IMR-90 (cell line): ENCODE measurements at regions not wholly inside any gene's neighbourhood (a gene's known extent, or its start where the extent isn't known, plus 50 kb on each side); places are given as distances from the start of the nearest gene placed in this dataset.

Source experiments
- ATAC-seq: fragments of 200-7000 bp; cut with Tn5 transposase; 2 replicates; pipeline ENCODE4 v1.9.1; 2020; ENCODE audit warnings: low read depth, mild to moderate bottlenecking, moderate library complexity
- BruUV-seq: library from RNA; stranded (reverse); fragments of 400-500 nt; replicated peaks from 2 replicates; lab custom pipeline; 2021; lab: Mats Ljungman, UMichigan
- CTCF ChIA-PET: fragments of 300-600 bp; formaldehyde crosslinking; extraction: SDS; loops from one replicate; lab custom pipeline; 2021; ENCODE audit warnings: antibody characterized with exemption; lab: Yijun Ruan, JAX
- POLR2A ChIA-PET: fragments of 300-600 bp; sonication (Branson Sonifier 250); formaldehyde crosslinking; loops from one replicate; lab custom pipeline; 2022; ENCODE audit warnings: antibody characterized with exemption; ENCODE audit not compliant: unreplicated experiment; lab: Charles Lee
- DNase-seq: peaks from one replicate; pipeline ENCODE4 v3.0.0; 2013
- H2AFZ ChIP-seq: replicated peaks from 2 replicates; pipeline ENCODE3; 2013; ENCODE audit warnings: low read length, mild to moderate bottlenecking; ENCODE audit not compliant: poor library complexity
- H2AK5ac ChIP-seq: 2 replicates; pipeline ENCODE4 v1.6.1; 2013; ENCODE audit warnings: low read depth, low read length, inconsistent platforms
- H2AK9ac ChIP-seq: replicated peaks from 2 replicates; pipeline ENCODE3; 2013; ENCODE audit warnings: mild to moderate bottlenecking, low read depth, low read length, moderate library complexity; ENCODE audit not compliant: poor library complexity
- H2BK120ac ChIP-seq: 2 replicates; pipeline ENCODE4 v1.6.1; 2013; ENCODE audit warnings: low read depth, low read length, inconsistent platforms
- H2BK15ac ChIP-seq: 3 replicates; pipeline ENCODE4 v1.6.1; 2013; ENCODE audit warnings: low read depth, low read length, inconsistent platforms
- H2BK20ac ChIP-seq: 2 replicates; pipeline ENCODE4 v1.6.1; 2013; ENCODE audit warnings: low read depth, mild to moderate bottlenecking, inconsistent platforms, low read length, moderate library complexity
- H2BK5ac ChIP-seq: 2 replicates; pipeline ENCODE4 v1.6.1; 2013; ENCODE audit warnings: mild to moderate bottlenecking, low read depth, low read length, inconsistent platforms; ENCODE audit not compliant: poor library complexity, severe bottlenecking
- H3K14ac ChIP-seq: replicated peaks from 2 replicates; pipeline ENCODE4 v1.6.1; 2013; ENCODE audit warnings: low read depth, low read length, inconsistent platforms
- H3K18ac ChIP-seq: 2 replicates; pipeline ENCODE4 v1.6.1; 2013; ENCODE audit warnings: low read depth, low read length, control low read depth
- H3K23ac ChIP-seq: 2 replicates; pipeline ENCODE4 v1.6.1; 2013; ENCODE audit warnings: low read depth, low read length, inconsistent platforms
- H3K27ac ChIP-seq: 2 replicates; pipeline ENCODE4 v1.5.1; 2013; ENCODE audit warnings: mild to moderate bottlenecking, control low read depth, low read length; ENCODE audit not compliant: insufficient read depth
- H3K27me3 ChIP-seq: 2 replicates; pipeline ENCODE4 v1.6.1; 2013; ENCODE audit warnings: low read length; ENCODE audit not compliant: control insufficient read depth, insufficient read depth
- H3K36me3 ChIP-seq: 2 replicates; pipeline ENCODE4 v1.6.1; 2013; ENCODE audit warnings: low read length, mixed read lengths; ENCODE audit not compliant: control insufficient read depth, insufficient read depth
- H3K4ac ChIP-seq: 2 replicates; pipeline ENCODE4 v1.6.1; 2013; ENCODE audit warnings: low read depth, low read length, inconsistent platforms
- H3K4me1 ChIP-seq: 2 replicates; pipeline ENCODE4 v1.6.1; 2013; ENCODE audit warnings: low read length, mixed read lengths; ENCODE audit not compliant: control insufficient read depth, insufficient read depth
- H3K4me2 ChIP-seq: 2 replicates; pipeline ENCODE4 v1.6.1; 2013; ENCODE audit warnings: low read depth, mild to moderate bottlenecking, control low read depth, low read length, moderate library complexity
- H3K4me3 ChIP-seq: 2 replicates; pipeline ENCODE4 v1.5.1; 2013; ENCODE audit warnings: low read depth, mild to moderate bottlenecking, control low read depth, low read length, moderate library complexity; ENCODE audit not compliant: insufficient read depth
- H3K56ac ChIP-seq: 2 replicates; pipeline ENCODE4 v1.6.1; 2013; ENCODE audit warnings: low read length, inconsistent platforms; ENCODE audit not compliant: insufficient read depth; ENCODE audit errors: extremely low read depth
- H3K79me1 ChIP-seq, 2 experiments: 2 replicates each; pipeline ENCODE4 v1.6.1; 2013; ENCODE audit warnings: low read length in 2 of 2, inconsistent platforms in 1 of 2, low read depth in 1 of 2
- H3K9ac ChIP-seq: 2 replicates; pipeline ENCODE4 v1.6.1; 2013; ENCODE audit warnings: low read depth, low read length, control low read depth
- H3K9me1 ChIP-seq: 2 replicates; pipeline ENCODE4 v1.6.1; 2013; ENCODE audit warnings: low read length, inconsistent platforms; ENCODE audit not compliant: insufficient read depth
- H3K9me3 ChIP-seq: 2 replicates; pipeline ENCODE4 v1.6.1; 2013; ENCODE audit warnings: low read length; ENCODE audit not compliant: control insufficient read depth, insufficient read depth
- H4K20me1 ChIP-seq: 2 replicates; pipeline ENCODE4 v1.6.1; 2013; ENCODE audit warnings: low read length, inconsistent platforms; ENCODE audit not compliant: insufficient read depth
- H4K5ac ChIP-seq: 2 replicates; pipeline ENCODE4 v1.6.1; 2013; ENCODE audit warnings: mild to moderate bottlenecking, low read depth, low read length, control low read depth
- H4K8ac ChIP-seq, 2 experiments: 2 replicates each; pipeline ENCODE4 v1.6.1; 2013; ENCODE audit warnings: low read depth in 2 of 2, low read length in 2 of 2, control low read depth in 1 of 2, inconsistent platforms in 1 of 2
- H4K91ac ChIP-seq: 2 replicates; pipeline ENCODE4 v1.6.1; 2013; ENCODE audit warnings: low read depth, low read length, inconsistent platforms; ENCODE audit not compliant: insufficient read depth
- BHLHE40 ChIP-seq: fragments of 150-350 bp; IDR thresholded peaks from 2 replicates; pipeline ENCODE4 v1.6.1; 2016; ENCODE audit warnings: mild to moderate bottlenecking, low read depth, low read length
- CEBPB ChIP-seq: IDR thresholded peaks from 2 replicates; pipeline ENCODE4 v1.6.1; 2012; ENCODE audit warnings: low read depth, low read length, improper control_type of control experiment
- CHD1 ChIP-seq: IDR thresholded peaks from 2 replicates; pipeline ENCODE4 v1.6.1; 2012; ENCODE audit warnings: low read depth, low read length, improper control_type of control experiment
- CTCF ChIP-seq: conservative IDR thresholded peaks from 2 replicates; pipeline ENCODE4 v1.5.1; 2012; ENCODE audit warnings: mild to moderate bottlenecking, low read depth, low read length, improper control_type of control experiment
- ELK1 ChIP-seq: fragments of 150-350 bp; IDR thresholded peaks from 2 replicates; pipeline ENCODE4 v1.6.1; 2016; ENCODE audit warnings: low read depth, mild to moderate bottlenecking, low read length, moderate library complexity, borderline replicate concordance
- FOS ChIP-seq: fragments of 150-350 bp; IDR thresholded peaks from 2 replicates; pipeline ENCODE4 v1.6.1; 2016; ENCODE audit warnings: low read depth, low read length
- MAFK ChIP-seq: IDR thresholded peaks from 2 replicates; pipeline ENCODE4 v1.6.1; 2012; ENCODE audit warnings: low read depth, low read length, improper control_type of control experiment
- MAZ ChIP-seq: IDR thresholded peaks from 2 replicates; pipeline ENCODE4 v1.6.1; 2012; ENCODE audit warnings: low read depth, mild to moderate bottlenecking, low read length, improper control_type of control experiment, moderate library complexity, borderline replicate concordance
- MXI1 ChIP-seq: IDR thresholded peaks from 2 replicates; pipeline ENCODE4 v1.6.1; 2012; ENCODE audit warnings: low read depth, mild to moderate bottlenecking, low read length, moderate library complexity, borderline replicate concordance
- NFE2L2 ChIP-seq: fragments of 150-350 bp; IDR thresholded peaks from 2 replicates; pipeline ENCODE4 v1.6.1; 2016; ENCODE audit warnings: low read depth, mild to moderate bottlenecking, low read length
- POLR2A ChIP-seq: IDR thresholded peaks from 2 replicates; pipeline ENCODE4 v1.6.1; 2012; ENCODE audit warnings: mild to moderate bottlenecking, low read depth, low read length
- RAD21 ChIP-seq: IDR thresholded peaks from 2 replicates; pipeline ENCODE4 v1.6.1; 2012; ENCODE audit warnings: low read length, improper control_type of control experiment
- RCOR1 ChIP-seq: IDR thresholded peaks from 2 replicates; pipeline ENCODE4 v1.6.1; 2012; ENCODE audit warnings: mild to moderate bottlenecking, low read length, improper control_type of control experiment; ENCODE audit not compliant: insufficient replicate concordance
- RFX5 ChIP-seq: IDR thresholded peaks from 2 replicates; pipeline ENCODE4 v1.8.0; 2012; ENCODE audit warnings: low read depth, mild to moderate bottlenecking, low read length, moderate library complexity
- SMC3 ChIP-seq: fragments of 150-350 bp; IDR thresholded peaks from 2 replicates; pipeline ENCODE4 v1.6.1; 2016; ENCODE audit warnings: low read depth, mild to moderate bottlenecking, antibody characterized with exemption, low read length, moderate library complexity
- WGBS, 2 experiments: methylation state at CpG; one replicate each; pipeline versions ENCODE4 v1.1.5 to v1.1.7; 2013; ENCODE audit warnings: missing lambda C conversion rate in 2 of 2; ENCODE audit not compliant: insufficient read length in 1 of 2; ENCODE audit errors: extremely low coverage in 2 of 2; 5-methylcytosine and 5-hydroxymethylcytosine counted together
- dilution Hi-C: fragments of 300-500 bp; cut with HindIII; formaldehyde crosslinking; loops from one replicate; pipeline ENCODE4 v1.14.3; 2018; ENCODE audit warnings: low sequenced_read_pairs; ENCODE audit not compliant: unreplicated experiment
- in situ Hi-C: fragments of 300-500 bp; cut with MboI; formaldehyde crosslinking; loops from 3 replicates; pipeline ENCODE4 v1.14.3; 2019; ENCODE audit warnings: low sequenced_read_pairs, inconsistent platforms, mixed read lengths
- intact Hi-C: fragments of 100-400 bp; cut with micrococcal nuclease; formaldehyde crosslinking; loops from 2 replicates; pipeline ENCODE4 v1.10.0; 2022
- TF ChIP-seq, protein P1 (sequence below): fragments of 150-350 bp; IDR thresholded peaks from 2 replicates; pipeline ENCODE4 v1.6.1; 2017; ENCODE audit warnings: mild to moderate bottlenecking, antibody characterized with exemption, low read length, low read depth

DNA sequence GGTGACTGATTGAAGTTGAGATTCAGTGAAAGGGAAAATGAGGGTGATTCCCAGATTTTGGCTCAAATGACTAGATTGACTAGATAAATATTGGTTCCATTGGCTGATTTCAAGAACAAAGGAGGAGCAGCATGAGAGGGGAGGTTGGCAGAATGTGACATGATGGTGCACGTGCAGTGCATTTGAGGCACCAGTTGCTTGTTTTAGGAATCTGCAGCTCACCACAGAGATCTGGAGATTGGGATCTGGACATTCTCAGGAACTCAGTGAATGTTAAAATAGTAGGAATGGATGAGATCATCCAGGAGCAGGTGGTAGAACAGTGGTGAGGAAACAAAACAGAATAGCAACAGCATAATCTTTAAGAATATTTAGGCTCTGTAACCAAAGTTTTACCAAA is 496.3 kb downstream of the DHX35 start:
- no peak overlapping the region for H4K91ac ChIP-seq
- TF ChIP-seq POLR2A (no peak), CEBPB (no peak), MAFK (no peak), RFX5 (no peak), NFE2L2 (no peak), FOS (no peak), MXI1 (no peak), ELK1 (no peak), CTCF (no peak), RCOR1 (no peak), RAD21 (no peak), BHLHE40 (no peak), MAZ (no peak), SMC3 (no peak), CHD1 (no peak)
- TF ChIP-seq, protein P1, sequence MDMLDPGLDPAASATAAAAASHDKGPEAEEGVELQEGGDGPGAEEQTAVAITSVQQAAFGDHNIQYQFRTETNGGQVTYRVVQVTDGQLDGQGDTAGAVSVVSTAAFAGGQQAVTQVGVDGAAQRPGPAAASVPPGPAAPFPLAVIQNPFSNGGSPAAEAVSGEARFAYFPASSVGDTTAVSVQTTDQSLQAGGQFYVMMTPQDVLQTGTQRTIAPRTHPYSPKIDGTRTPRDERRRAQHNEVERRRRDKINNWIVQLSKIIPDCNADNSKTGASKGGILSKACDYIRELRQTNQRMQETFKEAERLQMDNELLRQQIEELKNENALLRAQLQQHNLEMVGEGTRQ = no peak
- no peak overlapping the region for H2BK15ac ChIP-seq
- DNase-seq (no peak), ATAC-seq (no peak)
- no peak overlapping the region for H2AK5ac ChIP-seq
- dilution Hi-C loops = no loop called here
- H4K5ac ChIP-seq = no peak overlapping the region
- H3K14ac ChIP-seq = no peak overlapping the region
- no peak overlapping the region for H3K27ac ChIP-seq
- no peak overlapping the region for H3K56ac ChIP-seq
- H2BK20ac ChIP-seq = no peak overlapping the region
- WGBS, 2 experiments = 80% methylated on average over 1 of the region's 1 CpG; no CpG with 5 or more reads in 1 of the 2 experiments
- intact Hi-C loops = no loop called here
- no peak overlapping the region for H2AK9ac ChIP-seq
- no peak overlapping the region for H2AFZ ChIP-seq
- no peak overlapping the region for H3K4ac ChIP-seq
- H3K9me1 ChIP-seq = no peaks in the 10 kb centered on the region
- H2BK120ac ChIP-seq = no peak overlapping the region
- H3K23ac ChIP-seq = no peak overlapping the region
- H3K4me3 ChIP-seq = no peak overlapping the region
- H3K9ac ChIP-seq = no peak overlapping the region
- no peak overlapping the region for H3K18ac ChIP-seq
- H3K4me2 ChIP-seq = no peak overlapping the region
- in situ Hi-C loops = no loop called here
- BruUV-seq = no TSS peak
- H3K36me3 ChIP-seq = no peaks in the 10 kb centered on the region
- H4K20me1 ChIP-seq = no peaks in the 10 kb centered on the region
- no peaks in the 10 kb centered on the region for H3K27me3 ChIP-seq
- no peak overlapping the region for H4K8ac ChIP-seq
- H3K4me1 ChIP-seq = no peaks in the 10 kb centered on the region
- CTCF ChIA-PET = no interaction called here
- H3K79me1 ChIP-seq = no peaks in the 10 kb centered on the region
- no peak overlapping the region for H2BK5ac ChIP-seq
- peaks cover 8% of the 10 kb centered on the region for H3K9me3 ChIP-seq
- POLR2A ChIA-PET = no interaction called here
